DND-41 (cell line): ENCODE measurements at regions not wholly inside any gene's neighbourhood (a gene's known extent, or its start where the extent isn't known, plus 50 kb on each side); places are given as distances from the start of the nearest gene placed in this dataset.

ENCODE experiments used
- EZH2 ChIP-seq: IDR thresholded peaks from 3 replicates; pipeline ENCODE4 v1.6.1; 2012; ENCODE audit warnings: borderline replicate concordance, low read depth, mild to moderate bottlenecking, moderate library complexity, low read length, inconsistent platforms; ENCODE audit not compliant: severe bottlenecking
- TF ChIP-seq, protein P1 (sequence below): IDR thresholded peaks from 2 replicates; pipeline ENCODE4 v1.5.1; 2012; ENCODE audit warnings: borderline replicate concordance, low read length, moderate library complexity, mild to moderate bottlenecking; ENCODE audit not compliant: poor library complexity, severe bottlenecking; ENCODE audit errors: extremely low read depth

DNA sequence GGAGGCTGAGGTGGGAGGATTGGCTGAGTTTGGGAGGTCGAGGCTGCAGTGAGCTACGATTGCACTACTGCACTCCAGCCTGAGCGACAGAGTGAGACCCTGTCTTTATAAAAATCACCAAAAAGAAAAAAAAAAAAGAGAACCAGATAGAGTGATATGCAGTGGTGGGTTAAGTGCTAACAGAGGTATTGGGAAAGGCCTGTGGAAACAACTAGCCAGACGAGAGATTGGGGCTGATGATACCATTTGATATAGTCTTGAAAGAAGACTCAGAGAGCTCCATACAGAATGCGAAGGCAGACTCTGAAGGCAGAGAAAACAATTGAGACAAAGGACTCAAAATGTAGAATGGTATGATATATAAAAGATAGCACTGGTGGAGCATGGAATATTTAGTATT, 134.1 kb downstream of the CDC42EP3 start:
- TF ChIP-seq, protein P1, sequence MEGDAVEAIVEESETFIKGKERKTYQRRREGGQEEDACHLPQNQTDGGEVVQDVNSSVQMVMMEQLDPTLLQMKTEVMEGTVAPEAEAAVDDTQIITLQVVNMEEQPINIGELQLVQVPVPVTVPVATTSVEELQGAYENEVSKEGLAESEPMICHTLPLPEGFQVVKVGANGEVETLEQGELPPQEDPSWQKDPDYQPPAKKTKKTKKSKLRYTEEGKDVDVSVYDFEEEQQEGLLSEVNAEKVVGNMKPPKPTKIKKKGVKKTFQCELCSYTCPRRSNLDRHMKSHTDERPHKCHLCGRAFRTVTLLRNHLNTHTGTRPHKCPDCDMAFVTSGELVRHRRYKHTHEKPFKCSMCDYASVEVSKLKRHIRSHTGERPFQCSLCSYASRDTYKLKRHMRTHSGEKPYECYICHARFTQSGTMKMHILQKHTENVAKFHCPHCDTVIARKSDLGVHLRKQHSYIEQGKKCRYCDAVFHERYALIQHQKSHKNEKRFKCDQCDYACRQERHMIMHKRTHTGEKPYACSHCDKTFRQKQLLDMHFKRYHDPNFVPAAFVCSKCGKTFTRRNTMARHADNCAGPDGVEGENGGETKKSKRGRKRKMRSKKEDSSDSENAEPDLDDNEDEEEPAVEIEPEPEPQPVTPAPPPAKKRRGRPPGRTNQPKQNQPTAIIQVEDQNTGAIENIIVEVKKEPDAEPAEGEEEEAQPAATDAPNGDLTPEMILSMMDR: no peak
- TF ChIP-seq EZH2: no peak
